Fibroblast of lung (primary cell): ENCODE measurements at regions not wholly inside any gene's neighbourhood (a gene's known extent, or its start where the extent isn't known, plus 50 kb on each side); places are given as distances from the start of the nearest gene placed in this dataset.
A peak's percentile ranks its signal among the peaks of the same experiment; 100 is the strongest.
"Not testable (repeated sequence)": the region's sequence is repeated elsewhere in the genome, so short reads cannot be mapped to it uniquely, and the experiment has no call there.

Experiments
- DNase-seq, 2 donors: peaks; one replicate each; pipeline versions ENCODE4 v3.0.0 to v3.0.0-alpha.2; 2010; ENCODE audit warnings: low read depth in 2 of 2
- H2AFZ ChIP-seq: 2 replicates; pipeline ENCODE4 v1.5.1; 2012; ENCODE audit warnings: low read length, control low read depth, inconsistent platforms
- H3K27ac ChIP-seq: 2 replicates; pipeline ENCODE4 v1.5.1; 2011; ENCODE audit warnings: low read length, control low read depth; ENCODE audit not compliant: insufficient read depth
- H3K27me3 ChIP-seq: 2 replicates; pipeline ENCODE4 v1.5.1; 2011; ENCODE audit warnings: mild to moderate bottlenecking, low read length; ENCODE audit not compliant: control insufficient read depth, insufficient read depth
- H3K36me3 ChIP-seq: 2 replicates; pipeline ENCODE4 v1.5.1; 2011; ENCODE audit warnings: low read length; ENCODE audit not compliant: control insufficient read depth, insufficient read depth
- H3K4me1 ChIP-seq: 2 replicates; pipeline ENCODE4 v1.5.1; 2011; ENCODE audit warnings: low read length; ENCODE audit not compliant: control insufficient read depth, insufficient read depth; ENCODE audit errors: extremely low read depth
- H3K4me2 ChIP-seq: 2 replicates; pipeline ENCODE4 v1.5.1; 2011; ENCODE audit warnings: low read length, control low read depth; ENCODE audit not compliant: insufficient read depth; ENCODE audit errors: extremely low read depth
- H3K4me3 ChIP-seq, 4 experiments: fragments of 200-600 bp in 1 of 4; sonication (generic) in 1 of 4; replicated peaks in 1 of 4; 2 replicates each; pipeline ENCODE4 v1.5.1; 2011 to 2016; ENCODE audit warnings: low read length in 4 of 4, low read depth in 3 of 4, mild to moderate bottlenecking in 3 of 4, control low read depth in 2 of 4, inconsistent platforms in 1 of 4, mixed read lengths in 1 of 4; ENCODE audit not compliant: insufficient read depth in 1 of 4; ENCODE audit errors: control extremely low read depth in 1 of 4
- H3K79me2 ChIP-seq: 2 replicates; pipeline ENCODE4 v1.5.1; 2012; ENCODE audit warnings: mild to moderate bottlenecking, low read length, inconsistent platforms; ENCODE audit not compliant: control insufficient read depth, insufficient read depth
- H3K9ac ChIP-seq: 2 replicates; pipeline ENCODE4 v1.5.1; 2011; ENCODE audit warnings: mild to moderate bottlenecking, low read length, control low read depth; ENCODE audit not compliant: insufficient read depth
- H3K9me3 ChIP-seq: 2 replicates; pipeline ENCODE4 v1.5.1; 2012; ENCODE audit warnings: low read depth, low read length; ENCODE audit not compliant: control insufficient read depth, insufficient read depth
- H4K20me1 ChIP-seq: 2 replicates; pipeline ENCODE4 v1.5.1; 2011; ENCODE audit warnings: low read length; ENCODE audit not compliant: control insufficient read depth, insufficient read depth; ENCODE audit errors: extremely low read depth
- CTCF ChIP-seq, 2 donors: IDR thresholded peaks in 1 of 2; conservative IDR thresholded peaks in 1 of 2; 1 replicate in 1 of 2; 2 replicates in 1 of 2; pipeline ENCODE4 v1.5.1; 2011 to 2012; ENCODE audit warnings: low read length in 2 of 2, control low read depth in 1 of 2, inconsistent platforms in 1 of 2, low read depth in 1 of 2, mild to moderate bottlenecking in 1 of 2
- EZH2 ChIP-seq: IDR thresholded peaks from 2 replicates; pipeline ENCODE4 v1.5.1; 2012; ENCODE audit warnings: low read length, control low read depth, mild to moderate bottlenecking; ENCODE audit errors: missing control alignments

GRCh38 chr10:8159341-8160165, 105.1 kb downstream of the GATA3 start:
- no peak overlapping the region for H2AFZ ChIP-seq
- no peak overlapping the region for H3K4me3 ChIP-seq
- no peaks in the 10 kb centered on the region for H4K20me1 ChIP-seq
- H3K27ac ChIP-seq, result no peak overlapping the region
- H3K27me3 ChIP-seq, result no peaks in the 10 kb centered on the region
- no peaks in the 10 kb centered on the region for H3K4me1 ChIP-seq
- TF ChIP-seq CTCF (conservative IDR thresholded peaks at IDR 0.05 in 1 of 2, IDR thresholded peaks at IDR 0.05 in 1 of 2; ENCODE audit: low read depth in 1 of 2, low read length in 2 of 2) (no peak), EZH2 (no peak)
- H3K79me2 ChIP-seq, result no peaks in the 10 kb centered on the region
- no peaks in the 10 kb centered on the region for H3K36me3 ChIP-seq
- DNase-seq, result peak in 1 of 2 donors; percentile 63
- H3K9me3 ChIP-seq, result no peaks in the 10 kb centered on the region
- H3K9ac ChIP-seq, result no peak overlapping the region
- no peak overlapping the region for H3K4me2 ChIP-seq

DNA sequence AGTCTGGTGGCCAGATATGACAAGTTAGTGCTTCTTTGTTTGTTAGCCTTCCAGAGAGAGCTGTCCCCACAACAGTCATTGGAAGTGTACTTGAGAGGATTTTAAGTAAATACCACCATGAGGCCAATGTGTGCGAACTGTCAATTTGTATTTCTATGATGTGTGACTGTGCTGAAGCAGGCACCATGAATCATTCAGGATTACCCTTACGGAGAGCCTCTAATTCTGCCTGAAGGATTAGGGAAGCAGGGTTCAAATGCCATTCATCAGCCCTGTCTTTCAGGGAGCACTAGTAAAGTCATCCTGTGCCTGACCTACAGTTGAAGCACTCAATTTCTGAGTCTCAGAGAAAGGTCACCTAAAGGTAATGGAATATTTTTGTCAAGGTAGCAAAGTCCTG, 109.3 kb downstream of the GATA3 start:
- Histone ChIP-seq H3K4me2 (no peak overlapping the region), H3K9ac (no peak overlapping the region), H3K4me3 (no peak overlapping the region), H4K20me1 (no peaks in the 10 kb centered on the region), H3K27me3 (no peaks in the 10 kb centered on the region), H3K9me3 (no peaks in the 10 kb centered on the region), H3K4me1 (no peaks in the 10 kb centered on the region), H3K79me2 (no peaks in the 10 kb centered on the region), H3K36me3 (no peaks in the 10 kb centered on the region), H3K27ac (no peak overlapping the region), H2AFZ (no peak overlapping the region)
- TF ChIP-seq CTCF (conservative IDR thresholded peaks at IDR 0.05 in 1 of 2, IDR thresholded peaks at IDR 0.05 in 1 of 2; ENCODE audit: low read depth in 1 of 2, low read length in 2 of 2) (no peak), EZH2 (no peak)
- DNase-seq, result no peak

GRCh38 chr10:8164640-8165039, 110.2 kb downstream of the GATA3 start:
- H3K4me3 ChIP-seq, result not testable (repeated sequence)

More at GRCh38 chr10:8164640-8165039, 110.2 kb downstream of the GATA3 start:
- H3K27ac ChIP-seq, H3K4me2 ChIP-seq, H3K36me3 ChIP-seq, H3K9ac ChIP-seq, H3K4me1 ChIP-seq, H2AFZ ChIP-seq, H3K79me2 ChIP-seq, DNase-seq, H4K20me1 ChIP-seq, H3K27me3 ChIP-seq, H3K9me3 ChIP-seq: not testable (repeated sequence)
